Upper lobe of left lung (tissue), 6 donors: ENCODE measurements at regions not wholly inside any gene's neighbourhood (a gene's known extent, or its start where the extent isn't known, plus 50 kb on each side); places are given as distances from the start of the nearest gene placed in this dataset.
"Not testable (repeated sequence)": the region's sequence is repeated elsewhere in the genome, so short reads cannot be mapped to it uniquely, and the experiment has no call there.

Experiments used
- ATAC-seq, 2 donors: fragments of 200-7000 bp; cut with Tn5 transposase; one replicate each; pipeline ENCODE4 v1.9.1; 2022; ENCODE audit warnings: mild to moderate bottlenecking in 2 of 2, moderate library complexity in 2 of 2; ENCODE audit not compliant: low FRiP score in 2 of 2
- DNase-seq, 2 donors: peaks; one replicate each; pipeline ENCODE4 v3.0.0-alpha.2; 2019 to 2020
- H3K27ac ChIP-seq, 4 donors: fragments of 200-600 bp; sonication (generic); one replicate each; pipeline ENCODE4 v1.5.1; 2016 to 2019
- H3K27me3 ChIP-seq, 4 donors: fragments of 200-600 bp; sonication (generic); one replicate each; pipeline ENCODE4 v1.5.1; 2017 to 2019
- H3K36me3 ChIP-seq, 4 donors: fragments of 200-600 bp; sonication (generic); one replicate each; pipeline ENCODE4 v1.5.1; 2016 to 2019
- H3K4me1 ChIP-seq, 4 donors: fragments of 200-600 bp; sonication (generic); one replicate each; pipeline ENCODE4 v1.5.1; 2018 to 2019
- H3K4me3 ChIP-seq, 4 donors: fragments of 200-600 bp; sonication (generic); one replicate each; pipeline ENCODE4 v1.5.1; 2017 to 2019; ENCODE audit warnings: mild to moderate bottlenecking in 2 of 4, moderate library complexity in 1 of 4
- H3K9me3 ChIP-seq, 4 donors: fragments of 200-600 bp; sonication (generic); one replicate each; pipeline ENCODE4 v1.5.1; 2018 to 2019
- EP300 ChIP-seq, 4 donors: sonication (generic); formaldehyde crosslinking; IDR thresholded peaks; one replicate each; pipeline ENCODE4 v1.5.1; 2017; ENCODE audit warnings: antibody characterized with exemption in 4 of 4, control low read depth in 2 of 4
- POLR2A ChIP-seq, 4 donors: fragments of 450-650 bp; IDR thresholded peaks; one replicate each; pipeline ENCODE4 v1.5.1; 2016 to 2017; ENCODE audit warnings: antibody characterized with exemption in 4 of 4, mild to moderate bottlenecking in 2 of 4
- POLR2AphosphoS5 ChIP-seq, 2 donors: sonication (generic); formaldehyde crosslinking; IDR thresholded peaks; one replicate each; pipeline ENCODE4 v1.5.1; 2017; ENCODE audit warnings: antibody characterized with exemption in 2 of 2
- WGBS, 2 donors: methylation state at CpG; one replicate each; pipeline ENCODE4 v1.1.5; 2017 to 2018; 5-methylcytosine and 5-hydroxymethylcytosine counted together
- TF ChIP-seq, protein P1 (sequence below), 6 experiments: fragments of 450-650 bp in 4 of 6; fragments of 200-600 bp in 2 of 6; sonication (generic) in 2 of 6; IDR thresholded peaks; one replicate each; pipeline ENCODE4 v1.5.1; 2016 to 2019; ENCODE audit warnings: antibody characterized with exemption in 6 of 6
- donor health status: DM: no; HTN: no; CAD: no; lungs with moderate emphysema.
- donor health status: DM: no; HTN: yes; CAD: no; lungs with severe emphysema.

DNA sequence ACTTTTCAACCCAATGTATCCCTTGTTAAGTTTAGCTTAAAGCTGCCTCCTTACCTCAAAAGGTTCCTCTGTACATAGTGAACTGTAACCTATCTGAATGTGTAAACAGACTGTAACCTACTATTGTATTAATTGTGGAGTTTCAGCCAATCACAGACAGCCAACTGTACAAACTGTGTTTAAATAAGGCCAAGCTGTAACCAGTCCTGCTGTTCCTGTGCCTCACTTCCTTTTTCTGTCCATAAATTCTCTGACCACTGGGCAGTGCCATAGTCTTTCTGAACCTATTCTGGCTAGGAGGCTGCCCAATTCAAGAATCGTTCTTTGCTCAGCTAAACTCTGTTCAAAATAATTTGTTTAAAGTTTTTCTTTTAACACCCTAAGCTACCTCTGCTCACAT is 74.7 kb upstream of the DAPK1 start:
- WGBS, 2 donors = 71 to 80% methylated on average over 1 of the region's 1 CpG
- no peak for ATAC-seq
- H3K4me1 ChIP-seq = peaks cover 0 to 4% (median 0%) of the 10 kb centered on the region in 4 donors

GRCh38 chr9:87423885-87424284 is 73.8 kb upstream of the DAPK1 start:
- not testable (repeated sequence) for DNase-seq, H3K4me3 ChIP-seq, ATAC-seq, H3K36me3 ChIP-seq, H3K27ac ChIP-seq, H3K9me3 ChIP-seq, H3K27me3 ChIP-seq, H3K4me1 ChIP-seq
- 69 to 75% methylated on average over 4 of the region's 4 CpGs for WGBS, 2 donors

More for the DNA sequence above, 74.7 kb upstream of the DAPK1 start:
- Histone ChIP-seq H3K27me3 (no peaks in the 10 kb centered on the region), H3K4me3 (no peak overlapping the region), H3K9me3 (peaks cover 0 to 10% (median 5%) of the 10 kb centered on the region in 4 donors), H3K27ac (no peak overlapping the region), H3K36me3 (no peaks in the 10 kb centered on the region)
- DNase-seq = no peak
- TF ChIP-seq EP300 (IDR thresholded peaks at IDR 0.05) = no peak
- TF ChIP-seq POLR2A (IDR thresholded peaks at IDR 0.05) = no peak
- TF ChIP-seq, protein P1, sequence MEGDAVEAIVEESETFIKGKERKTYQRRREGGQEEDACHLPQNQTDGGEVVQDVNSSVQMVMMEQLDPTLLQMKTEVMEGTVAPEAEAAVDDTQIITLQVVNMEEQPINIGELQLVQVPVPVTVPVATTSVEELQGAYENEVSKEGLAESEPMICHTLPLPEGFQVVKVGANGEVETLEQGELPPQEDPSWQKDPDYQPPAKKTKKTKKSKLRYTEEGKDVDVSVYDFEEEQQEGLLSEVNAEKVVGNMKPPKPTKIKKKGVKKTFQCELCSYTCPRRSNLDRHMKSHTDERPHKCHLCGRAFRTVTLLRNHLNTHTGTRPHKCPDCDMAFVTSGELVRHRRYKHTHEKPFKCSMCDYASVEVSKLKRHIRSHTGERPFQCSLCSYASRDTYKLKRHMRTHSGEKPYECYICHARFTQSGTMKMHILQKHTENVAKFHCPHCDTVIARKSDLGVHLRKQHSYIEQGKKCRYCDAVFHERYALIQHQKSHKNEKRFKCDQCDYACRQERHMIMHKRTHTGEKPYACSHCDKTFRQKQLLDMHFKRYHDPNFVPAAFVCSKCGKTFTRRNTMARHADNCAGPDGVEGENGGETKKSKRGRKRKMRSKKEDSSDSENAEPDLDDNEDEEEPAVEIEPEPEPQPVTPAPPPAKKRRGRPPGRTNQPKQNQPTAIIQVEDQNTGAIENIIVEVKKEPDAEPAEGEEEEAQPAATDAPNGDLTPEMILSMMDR (IDR thresholded peaks at IDR 0.05) = no peak
- no peak for TF ChIP-seq POLR2AphosphoS5 (IDR thresholded peaks at IDR 0.05)

DNA sequence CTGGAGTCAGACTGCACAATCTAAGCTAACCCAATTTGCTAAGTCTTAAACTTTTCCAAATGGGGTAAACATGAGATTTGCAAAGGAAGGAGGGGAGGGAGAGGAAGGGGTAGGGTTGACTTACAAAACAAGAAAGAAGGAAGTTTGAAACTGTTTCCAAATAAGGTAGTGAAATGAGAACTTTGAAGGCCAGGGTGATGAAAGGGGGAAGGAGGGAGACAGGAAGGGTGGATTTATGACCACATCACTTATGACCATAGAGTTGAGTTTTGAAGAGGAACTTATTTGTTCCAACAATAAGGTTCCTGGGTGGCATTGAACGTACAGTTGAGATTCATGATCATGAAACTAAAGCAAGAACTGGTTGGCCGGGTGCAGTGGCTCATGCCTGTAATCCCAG is 72.5 kb upstream of the DAPK1 start:
- ATAC-seq (peak in 1 of 2 donors; percentile 29), DNase-seq (no peak)
- Histone ChIP-seq H3K4me1 (peaks cover 0 to 6% (median 0%) of the 10 kb centered on the region in 4 donors), H3K4me3 (no peak overlapping the region), H3K9me3 (peaks cover 0 to 10% (median 5%) of the 10 kb centered on the region in 4 donors), H3K27ac (no peak overlapping the region), H3K27me3 (no peaks in the 10 kb centered on the region), H3K36me3 (no peaks in the 10 kb centered on the region)
- WGBS, 2 donors = 82 to 84% methylated on average over 2 of the region's 2 CpGs
- TF ChIP-seq EP300 (IDR thresholded peaks at IDR 0.05) (no peak), POLR2AphosphoS5 (IDR thresholded peaks at IDR 0.05) (peak in 1 of 2 donors; percentile 14), POLR2A (IDR thresholded peaks at IDR 0.05) (no peak)
- TF ChIP-seq, protein P1 (IDR thresholded peaks at IDR 0.05) = no peak

GRCh38 chr9:87427851-87428506 is 69.7 kb upstream of the DAPK1 start:
- TF ChIP-seq POLR2AphosphoS5 (IDR thresholded peaks at IDR 0.05) (no peak), EP300 (IDR thresholded peaks at IDR 0.05) (no peak), POLR2A (IDR thresholded peaks at IDR 0.05) (no peak)
- TF ChIP-seq, protein P1 (IDR thresholded peaks at IDR 0.05) = no peak
- Histone ChIP-seq H3K9me3 (peaks cover 0 to 10% (median 5%) of the 10 kb centered on the region in 4 donors), H3K36me3 (no peaks in the 10 kb centered on the region), H3K4me1 (peaks cover 0 to 6% (median 0%) of the 10 kb centered on the region in 4 donors), H3K27me3 (no peaks in the 10 kb centered on the region), H3K27ac (no peak overlapping the region), H3K4me3 (no peak overlapping the region)
- WGBS, 2 donors = 51 to 67% methylated on average over 5 of the region's 5 CpGs
- no peak for ATAC-seq
- DNase-seq = no peak

DNA sequence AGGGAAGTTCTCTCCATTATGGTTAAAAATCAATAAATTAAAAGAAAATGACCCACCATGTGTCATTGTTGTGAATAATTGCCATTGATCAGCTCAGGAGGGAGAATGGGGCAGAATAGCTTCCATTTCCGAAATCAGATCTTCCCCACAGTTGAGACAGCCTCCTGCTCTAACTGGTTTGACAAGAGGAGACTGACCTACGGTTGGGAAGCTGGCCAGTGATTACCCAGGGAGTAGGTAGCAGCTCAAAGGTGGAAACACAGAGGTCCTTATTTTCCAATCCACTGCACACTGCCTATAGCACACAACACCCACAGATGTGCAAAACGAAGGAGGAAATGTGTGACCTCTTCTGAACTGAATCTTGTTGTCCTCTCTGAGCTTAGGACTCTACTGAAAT is 69.0 kb upstream of the DAPK1 start:
- Histone ChIP-seq H3K4me3 (no peak overlapping the region), H3K36me3 (no peaks in the 10 kb centered on the region), H3K27me3 (no peaks in the 10 kb centered on the region), H3K4me1 (peaks cover 0 to 6% (median 0%) of the 10 kb centered on the region in 4 donors), H3K27ac (no peak overlapping the region), H3K9me3 (peaks cover 0 to 10% (median 5%) of the 10 kb centered on the region in 4 donors)
- WGBS, 2 donors = 55 to 64% methylated on average over 3 of the region's 3 CpGs
- DNase-seq = no peak
- TF ChIP-seq POLR2AphosphoS5 (IDR thresholded peaks at IDR 0.05) = no peak
- TF ChIP-seq EP300 (IDR thresholded peaks at IDR 0.05) = no peak
- no peak for TF ChIP-seq POLR2A (IDR thresholded peaks at IDR 0.05)
- TF ChIP-seq, protein P1 (IDR thresholded peaks at IDR 0.05) = no peak
- ATAC-seq = no peak
